Sigmoid colon (tissue), 4 donors: ENCODE measurements at regions not wholly inside any gene's neighbourhood (a gene's known extent, or its start where the extent isn't known, plus 50 kb on each side); places are given as distances from the start of the nearest gene placed in this dataset.

Experiments
- EP300 ChIP-seq, 4 donors: sonication (generic); formaldehyde crosslinking; IDR thresholded peaks; one replicate each; pipeline ENCODE4 v1.6.1; 2017; ENCODE audit warnings: antibody characterized with exemption in 4 of 4
- POLR2A ChIP-seq, 2 donors: fragments of 450-650 bp; IDR thresholded peaks; one replicate each; pipeline ENCODE4 v1.6.1; 2016; ENCODE audit warnings: antibody characterized with exemption in 2 of 2, mild to moderate bottlenecking in 2 of 2, moderate library complexity in 2 of 2

DNA sequence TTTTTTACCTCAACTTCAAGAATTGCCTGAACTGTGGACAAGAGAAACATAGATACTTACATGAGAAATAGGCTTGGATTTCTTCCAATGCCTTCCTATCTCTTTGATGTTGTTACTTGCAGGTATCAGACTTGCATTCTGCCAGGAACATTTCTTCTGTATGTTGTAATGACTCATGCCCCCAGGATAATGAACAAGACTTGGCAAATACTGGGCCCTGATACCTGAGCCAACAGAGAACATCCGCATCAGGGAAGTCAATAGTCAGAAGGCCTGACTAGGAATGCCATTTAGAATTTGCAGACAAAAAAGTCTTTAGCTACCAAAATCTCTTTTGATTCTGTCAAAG lies 273.7 kb upstream of the KIRREL3 start:
- TF ChIP-seq POLR2A (IDR thresholded peaks at IDR 0.05) (no peak), EP300 (IDR thresholded peaks at IDR 0.05) (no peak)
